Fibroblast of lung (primary cell): ENCODE measurements at regions not wholly inside any gene's neighbourhood (a gene's known extent, or its start where the extent isn't known, plus 50 kb on each side); places are given as distances from the start of the nearest gene placed in this dataset.

Source experiments
- DNase-seq, 2 donors: peaks; one replicate each; pipeline versions ENCODE4 v3.0.0 to v3.0.0-alpha.2; 2010; ENCODE audit warnings: low read depth in 2 of 2
- H2AFZ ChIP-seq: 2 replicates; pipeline ENCODE4 v1.5.1; 2012; ENCODE audit warnings: low read length, control low read depth, inconsistent platforms
- H3K27ac ChIP-seq: 2 replicates; pipeline ENCODE4 v1.5.1; 2011; ENCODE audit warnings: low read length, control low read depth; ENCODE audit not compliant: insufficient read depth
- H3K27me3 ChIP-seq: 2 replicates; pipeline ENCODE4 v1.5.1; 2011; ENCODE audit warnings: mild to moderate bottlenecking, low read length; ENCODE audit not compliant: control insufficient read depth, insufficient read depth
- H3K36me3 ChIP-seq: 2 replicates; pipeline ENCODE4 v1.5.1; 2011; ENCODE audit warnings: low read length; ENCODE audit not compliant: control insufficient read depth, insufficient read depth
- H3K4me1 ChIP-seq: 2 replicates; pipeline ENCODE4 v1.5.1; 2011; ENCODE audit warnings: low read length; ENCODE audit not compliant: control insufficient read depth, insufficient read depth; ENCODE audit errors: extremely low read depth
- H3K4me2 ChIP-seq: 2 replicates; pipeline ENCODE4 v1.5.1; 2011; ENCODE audit warnings: low read length, control low read depth; ENCODE audit not compliant: insufficient read depth; ENCODE audit errors: extremely low read depth
- H3K4me3 ChIP-seq, 4 experiments: fragments of 200-600 bp in 1 of 4; sonication (generic) in 1 of 4; replicated peaks in 1 of 4; 2 replicates each; pipeline ENCODE4 v1.5.1; 2011 to 2016; ENCODE audit warnings: low read length in 4 of 4, low read depth in 3 of 4, mild to moderate bottlenecking in 3 of 4, control low read depth in 2 of 4, inconsistent platforms in 1 of 4, mixed read lengths in 1 of 4; ENCODE audit not compliant: insufficient read depth in 1 of 4; ENCODE audit errors: control extremely low read depth in 1 of 4
- H3K79me2 ChIP-seq: 2 replicates; pipeline ENCODE4 v1.5.1; 2012; ENCODE audit warnings: mild to moderate bottlenecking, low read length, inconsistent platforms; ENCODE audit not compliant: control insufficient read depth, insufficient read depth
- H3K9ac ChIP-seq: 2 replicates; pipeline ENCODE4 v1.5.1; 2011; ENCODE audit warnings: mild to moderate bottlenecking, low read length, control low read depth; ENCODE audit not compliant: insufficient read depth
- H3K9me3 ChIP-seq: 2 replicates; pipeline ENCODE4 v1.5.1; 2012; ENCODE audit warnings: low read depth, low read length; ENCODE audit not compliant: control insufficient read depth, insufficient read depth
- H4K20me1 ChIP-seq: 2 replicates; pipeline ENCODE4 v1.5.1; 2011; ENCODE audit warnings: low read length; ENCODE audit not compliant: control insufficient read depth, insufficient read depth; ENCODE audit errors: extremely low read depth
- CTCF ChIP-seq, 2 donors: IDR thresholded peaks in 1 of 2; conservative IDR thresholded peaks in 1 of 2; 1 replicate in 1 of 2; 2 replicates in 1 of 2; pipeline ENCODE4 v1.5.1; 2011 to 2012; ENCODE audit warnings: low read length in 2 of 2, control low read depth in 1 of 2, inconsistent platforms in 1 of 2, low read depth in 1 of 2, mild to moderate bottlenecking in 1 of 2
- EZH2 ChIP-seq: IDR thresholded peaks from 2 replicates; pipeline ENCODE4 v1.5.1; 2012; ENCODE audit warnings: low read length, control low read depth, mild to moderate bottlenecking; ENCODE audit errors: missing control alignments

- no peaks in the 10 kb centered on the region for H3K36me3 ChIP-seq
- H2AFZ ChIP-seq: no peak overlapping the region
- no peaks in the 10 kb centered on the region for H4K20me1 ChIP-seq
- H3K27me3 ChIP-seq: peaks cover 3% of the 10 kb centered on the region
- no peak overlapping the region for H3K4me3 ChIP-seq
- no peak overlapping the region for H3K27ac ChIP-seq
- no peak overlapping the region for H3K4me2 ChIP-seq
- TF ChIP-seq EZH2 (no peak), CTCF (conservative IDR thresholded peaks at IDR 0.05 in 1 of 2, IDR thresholded peaks at IDR 0.05 in 1 of 2; ENCODE audit: low read depth in 1 of 2, low read length in 2 of 2) (no peak)
- no peak overlapping the region for H3K9ac ChIP-seq
- no peaks in the 10 kb centered on the region for H3K4me1 ChIP-seq
- H3K9me3 ChIP-seq: no peaks in the 10 kb centered on the region
- H3K79me2 ChIP-seq: no peaks in the 10 kb centered on the region
- DNase-seq: no peak
These were observed 75.0 kb upstream of the RNU6ATAC start for GRCh38 chr9:134239130-134239903.

GRCh38 chr9:134239939-134240338 lies 75.6 kb upstream of the RNU6ATAC start:
- TF ChIP-seq CTCF (conservative IDR thresholded peaks at IDR 0.05 in 1 of 2, IDR thresholded peaks at IDR 0.05 in 1 of 2; ENCODE audit: low read depth in 1 of 2, low read length in 2 of 2): no peak
- no peak for TF ChIP-seq EZH2
- DNase-seq: no peak
- Histone ChIP-seq H3K4me1 (no peaks in the 10 kb centered on the region), H3K9me3 (no peaks in the 10 kb centered on the region), H3K4me3 (no peak overlapping the region), H4K20me1 (no peaks in the 10 kb centered on the region), H2AFZ (no peak overlapping the region), H3K36me3 (no peaks in the 10 kb centered on the region), H3K9ac (no peak overlapping the region), H3K79me2 (no peaks in the 10 kb centered on the region), H3K27ac (no peak overlapping the region), H3K4me2 (no peak overlapping the region), H3K27me3 (peaks cover 3% of the 10 kb centered on the region)

- DNase-seq: no peak
- H4K20me1 ChIP-seq: no peaks in the 10 kb centered on the region
- no peak overlapping the region for H2AFZ ChIP-seq
- no peaks in the 10 kb centered on the region for H3K4me1 ChIP-seq
- H3K9me3 ChIP-seq: no peaks in the 10 kb centered on the region
- no peak overlapping the region for H3K27ac ChIP-seq
- no peak overlapping the region for H3K4me3 ChIP-seq
- H3K27me3 ChIP-seq: peaks cover 3% of the 10 kb centered on the region
- TF ChIP-seq EZH2 (no peak), CTCF (conservative IDR thresholded peaks at IDR 0.05 in 1 of 2, IDR thresholded peaks at IDR 0.05 in 1 of 2; ENCODE audit: low read depth in 1 of 2, low read length in 2 of 2) (no peak)
- H3K4me2 ChIP-seq: no peak overlapping the region
- no peaks in the 10 kb centered on the region for H3K79me2 ChIP-seq
- H3K36me3 ChIP-seq: no peaks in the 10 kb centered on the region
- H3K9ac ChIP-seq: no peak overlapping the region
These were observed 76.0 kb upstream of the RNU6ATAC start for GRCh38 chr9:134240361-134240760.
